ENCODE measurements at regions not wholly inside any gene's neighbourhood (a gene's known extent, or its start where the extent isn't known, plus 50 kb on each side); places are given as distances from the start of the nearest gene placed in this dataset.

- no peak for TF ChIP-seq CTCF (IDR thresholded peaks at IDR 0.05; ENCODE audit: control extremely low read depth, extremely low read depth, low read depth, missing control alignments)
- POLR2A ChIA-PET: no interaction called here
- CTCF ChIA-PET: interaction anchor here (1.0 kb wide), 1 partner anchor 19 kb away, joined by 3 read pairs; no protein-coding TSS in a partner anchor
- DNase-seq (ENCODE audit: extremely low spot score): no peak
Measured at GRCh38 chr1:238962941-238963340, 423.4 kb upstream of the CHRM3 start.

GRCh38 chr1:238961790-238962189, 424.6 kb upstream of the CHRM3 start:
- POLR2A ChIA-PET: no interaction called here
- CTCF ChIA-PET: interaction anchor here (1.0 kb wide), 1 partner anchor 20 kb away, joined by 3 read pairs; no protein-coding TSS in a partner anchor
- TF ChIP-seq CTCF (IDR thresholded peaks at IDR 0.05; ENCODE audit: control extremely low read depth, extremely low read depth, low read depth, missing control alignments): no peak

GRCh38 chr1:238960071-238960470, 426.3 kb upstream of the CHRM3 start:
- ChIA-PET CTCF (no interaction called here), POLR2A (no interaction called here)
- DNase-seq (ENCODE audit: extremely low spot score): no peak
- no peak for TF ChIP-seq CTCF (IDR thresholded peaks at IDR 0.05; ENCODE audit: control extremely low read depth, extremely low read depth, low read depth, missing control alignments)

More at GRCh38 chr1:238961790-238962189, 424.6 kb upstream of the CHRM3 start:
- no peak for DNase-seq (ENCODE audit: extremely low spot score)

GRCh38 chr1:238955934-238956333, 430.4 kb upstream of the CHRM3 start:
- DNase-seq (ENCODE audit: extremely low spot score): no peak
- ChIA-PET POLR2A (no interaction called here), CTCF (interaction anchor here (1.2 kb wide), 1 partner anchor 9 kb away, joined by 4 read pairs; no protein-coding TSS in a partner anchor)
- TF ChIP-seq CTCF (IDR thresholded peaks at IDR 0.05; ENCODE audit: control extremely low read depth, extremely low read depth, low read depth, missing control alignments): no peak

- POLR2A ChIA-PET: no interaction called here
- DNase-seq (ENCODE audit: extremely low spot score): no peak
- CTCF ChIA-PET: no interaction called here
- no peak for TF ChIP-seq CTCF (IDR thresholded peaks at IDR 0.05; ENCODE audit: control extremely low read depth, extremely low read depth, low read depth, missing control alignments)
Measured at GRCh38 chr1:238954865-238955264, 431.5 kb upstream of the CHRM3 start.

GRCh38 chr1:238953448-238954010, 432.8 kb upstream of the CHRM3 start:
- TF ChIP-seq CTCF (IDR thresholded peaks at IDR 0.05; ENCODE audit: control extremely low read depth, extremely low read depth, low read depth, missing control alignments): no peak
- CTCF ChIA-PET: no interaction called here
- POLR2A ChIA-PET: no interaction called here
- no peak for DNase-seq (ENCODE audit: extremely low spot score)
